ENCODE measurements at regions not wholly inside any gene's neighbourhood (a gene's known extent, or its start where the extent isn't known, plus 50 kb on each side); places are given as distances from the start of the nearest gene placed in this dataset.

DNA sequence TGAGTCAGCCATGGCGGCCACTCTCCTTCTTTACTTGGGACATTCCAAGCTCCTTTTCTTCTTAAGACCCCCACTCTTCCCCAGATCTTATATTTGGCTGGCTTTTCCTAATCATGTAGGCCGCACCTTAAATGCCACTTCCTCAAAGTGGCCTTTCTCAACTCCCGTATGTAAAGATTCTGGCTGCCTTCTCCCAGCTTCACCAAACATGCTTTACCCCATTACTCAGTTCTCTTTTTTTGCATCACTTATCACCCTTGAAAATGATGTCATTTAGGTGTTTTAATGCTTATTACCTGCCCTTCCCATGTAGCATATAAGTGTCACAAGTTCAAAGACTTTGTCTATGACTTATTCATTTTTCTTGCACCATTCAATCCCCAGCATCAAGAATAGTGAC is 810.1 kb upstream of the CELF2 start:
- TF ChIP-seq, protein P1, sequence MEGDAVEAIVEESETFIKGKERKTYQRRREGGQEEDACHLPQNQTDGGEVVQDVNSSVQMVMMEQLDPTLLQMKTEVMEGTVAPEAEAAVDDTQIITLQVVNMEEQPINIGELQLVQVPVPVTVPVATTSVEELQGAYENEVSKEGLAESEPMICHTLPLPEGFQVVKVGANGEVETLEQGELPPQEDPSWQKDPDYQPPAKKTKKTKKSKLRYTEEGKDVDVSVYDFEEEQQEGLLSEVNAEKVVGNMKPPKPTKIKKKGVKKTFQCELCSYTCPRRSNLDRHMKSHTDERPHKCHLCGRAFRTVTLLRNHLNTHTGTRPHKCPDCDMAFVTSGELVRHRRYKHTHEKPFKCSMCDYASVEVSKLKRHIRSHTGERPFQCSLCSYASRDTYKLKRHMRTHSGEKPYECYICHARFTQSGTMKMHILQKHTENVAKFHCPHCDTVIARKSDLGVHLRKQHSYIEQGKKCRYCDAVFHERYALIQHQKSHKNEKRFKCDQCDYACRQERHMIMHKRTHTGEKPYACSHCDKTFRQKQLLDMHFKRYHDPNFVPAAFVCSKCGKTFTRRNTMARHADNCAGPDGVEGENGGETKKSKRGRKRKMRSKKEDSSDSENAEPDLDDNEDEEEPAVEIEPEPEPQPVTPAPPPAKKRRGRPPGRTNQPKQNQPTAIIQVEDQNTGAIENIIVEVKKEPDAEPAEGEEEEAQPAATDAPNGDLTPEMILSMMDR (IDR thresholded peaks at IDR 0.05): no peak
- no peak for TF ChIP-seq EP300 (IDR thresholded peaks at IDR 0.05)
